Pancreas (tissue), 10 donors: ENCODE measurements at regions not wholly inside any gene's neighbourhood (a gene's known extent, or its start where the extent isn't known, plus 50 kb on each side); places are given as distances from the start of the nearest gene placed in this dataset.

Experiments
- ATAC-seq, 4 donors: fragments of 200-7000 bp; cut with Tn5 transposase; one replicate each; pipeline versions ENCODE4 v1.8.0 to v1.9.1; 2020; ENCODE audit warnings: mild to moderate bottlenecking in 4 of 4, moderate library complexity in 4 of 4
- DNase-seq, 6 donors: peaks; one replicate each; pipeline ENCODE4 v3.0.0-alpha.2; 2020
- FAIRE-seq: peaks from 2 replicates; lab custom pipeline; 2012; peaks lifted over from hg19 to GRCh38; lab: Jason Lieb, UNC
- H3K27ac ChIP-seq, 4 donors: fragments of 200-600 bp; sonication (generic); 1 replicate in 3 of 4; 2 replicates in 1 of 4; pipeline versions ENCODE4 v1.5.0 to v1.8.0; 2020
- H3K27me3 ChIP-seq, 4 donors: fragments of 200-600 bp; one replicate each; pipeline ENCODE4 v1.8.0; 2021
- H3K36me3 ChIP-seq, 3 donors: fragments of 200-600 bp; sonication (generic) in 1 of 3; one replicate each; pipeline versions ENCODE4 v1.5.0 to v1.8.0; 2020 to 2021
- H3K4me1 ChIP-seq, 3 donors: fragments of 200-600 bp; one replicate each; pipeline ENCODE4 v1.8.0; 2021
- H3K4me3 ChIP-seq, 4 donors: fragments of 200-600 bp; sonication (generic) in 2 of 4; one replicate each; pipeline versions ENCODE4 v1.5.0 to v1.8.0; 2020 to 2021
- H3K9me3 ChIP-seq, 4 donors: fragments of 200-600 bp; one replicate each; pipeline ENCODE4 v1.8.0; 2021
- CTCF ChIP-seq, 4 donors: fragments of 200-600 bp; sonication (generic) in 3 of 4; IDR thresholded peaks; one replicate each; pipeline versions ENCODE4 v1.5.0 to v1.8.0; 2021; ENCODE audit warnings: antibody characterized with exemption in 4 of 4
- WGBS, 2 donors: extraction: QIAGEN DNeasy Blood & Tissue Kit; methylation state at CpG; one replicate each; pipeline ENCODE4 v1.1.7; 2013; 5-methylcytosine and 5-hydroxymethylcytosine counted together
- intact Hi-C, 3 donors: fragments of 100-400 bp; cut with DNase I; formaldehyde crosslinking; loops; one replicate each; pipeline versions ENCODE4 v1.11.1 to v1.14.2; 2022
- donor health status: healthy with polysubstance abuse.
- donor health status: DM: no; HTN: no; CAD: no; lungs with moderate emphysema.
- donor health status: DM: no; HTN: no; CAD: no.
- donor health status: control.
- donor health status: control.
- donor health status: Bipolar disorder and iron deficiency.
- donor health status: DM: yes; HTN: yes; CAD: no.
- donor health status: DM: no; HTN: no; CAD: no.
- donor health status: DM: no; HTN: no; CAD: no.
- donor health status: DM: yes; HTN: yes; CAD: no.

GRCh38 chr10:59002011-59002410 is 174.4 kb upstream of the PHYHIPL start:
- intact Hi-C loops: no loop called here
- TF ChIP-seq CTCF (IDR thresholded peaks at IDR 0.05): no peak
- H3K9me3 ChIP-seq: no peaks in the 10 kb centered on the region
- DNase-seq: peak; percentile 61 to 83 (median 68)
- whole genome bisulfite sequencing, 2 donors: 35 to 40% methylated on average over 3 of the region's 3 CpGs
- ATAC-seq: peak; percentile 75 to 89 (median 84)
- peak overlapping the region in 2 of 4 donors; percentile 61 to 68 for H3K27ac ChIP-seq
- H3K4me3 ChIP-seq: no peak overlapping the region
- no peak for FAIRE-seq
- peaks cover 10 to 47% (median 29%) of the 10 kb centered on the region in 3 donors for H3K4me1 ChIP-seq
- H3K27me3 ChIP-seq: no peaks in the 10 kb centered on the region
- H3K36me3 ChIP-seq: no peaks in the 10 kb centered on the region

DNA sequence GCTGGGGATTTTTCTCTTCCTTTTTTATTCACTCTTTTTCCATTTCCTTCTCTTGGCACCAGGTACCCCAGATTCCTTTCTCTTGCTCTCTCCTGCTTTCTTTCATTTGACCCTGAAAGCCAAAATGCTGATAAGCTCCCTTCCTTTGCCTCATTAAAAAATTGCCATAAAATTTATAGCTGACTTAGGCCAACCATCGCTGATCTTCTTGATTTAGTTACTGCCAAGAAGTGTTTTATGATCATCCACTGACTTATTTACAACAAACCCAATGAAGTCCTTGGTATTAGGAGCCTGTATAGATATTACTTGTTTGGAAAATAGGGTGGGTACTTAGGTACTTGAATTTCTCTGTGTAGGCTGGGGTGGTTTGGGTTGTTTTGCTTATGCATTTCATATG is 173.2 kb upstream of the PHYHIPL start:
- H3K27me3 ChIP-seq: no peaks in the 10 kb centered on the region
- no peaks in the 10 kb centered on the region for H3K9me3 ChIP-seq
- no peak for DNase-seq
- FAIRE-seq: no peak
- peak overlapping the region in 2 of 4 donors; percentile 61 to 68 for H3K27ac ChIP-seq
- intact Hi-C loops: no loop called here
- H3K4me3 ChIP-seq: no peak overlapping the region
- WGBS, 2 donors: 55 to 59% methylated on average over 1 of the region's 1 CpG
- no peak for ATAC-seq
- no peak for TF ChIP-seq CTCF (IDR thresholded peaks at IDR 0.05)
- H3K4me1 ChIP-seq: peaks cover 16 to 52% (median 40%) of the 10 kb centered on the region in 3 donors
- H3K36me3 ChIP-seq: no peaks in the 10 kb centered on the region

- Histone ChIP-seq H3K27ac (no peak overlapping the region), H3K36me3 (no peaks in the 10 kb centered on the region), H3K4me1 (peaks cover 16 to 47% (median 42%) of the 10 kb centered on the region in 3 donors), H3K4me3 (no peak overlapping the region), H3K27me3 (no peaks in the 10 kb centered on the region), H3K9me3 (no peaks in the 10 kb centered on the region)
- DNase-seq (no peak), FAIRE-seq (no peak), ATAC-seq (no peak)
- intact Hi-C loops: no loop called here
- TF ChIP-seq CTCF (IDR thresholded peaks at IDR 0.05): no peak
- WGBS, 2 donors: 87 to 90% methylated on average over 1 of the region's 1 CpG
Observed at GRCh38 chr10:59004392-59004791, 172.1 kb upstream of the PHYHIPL start.

DNA sequence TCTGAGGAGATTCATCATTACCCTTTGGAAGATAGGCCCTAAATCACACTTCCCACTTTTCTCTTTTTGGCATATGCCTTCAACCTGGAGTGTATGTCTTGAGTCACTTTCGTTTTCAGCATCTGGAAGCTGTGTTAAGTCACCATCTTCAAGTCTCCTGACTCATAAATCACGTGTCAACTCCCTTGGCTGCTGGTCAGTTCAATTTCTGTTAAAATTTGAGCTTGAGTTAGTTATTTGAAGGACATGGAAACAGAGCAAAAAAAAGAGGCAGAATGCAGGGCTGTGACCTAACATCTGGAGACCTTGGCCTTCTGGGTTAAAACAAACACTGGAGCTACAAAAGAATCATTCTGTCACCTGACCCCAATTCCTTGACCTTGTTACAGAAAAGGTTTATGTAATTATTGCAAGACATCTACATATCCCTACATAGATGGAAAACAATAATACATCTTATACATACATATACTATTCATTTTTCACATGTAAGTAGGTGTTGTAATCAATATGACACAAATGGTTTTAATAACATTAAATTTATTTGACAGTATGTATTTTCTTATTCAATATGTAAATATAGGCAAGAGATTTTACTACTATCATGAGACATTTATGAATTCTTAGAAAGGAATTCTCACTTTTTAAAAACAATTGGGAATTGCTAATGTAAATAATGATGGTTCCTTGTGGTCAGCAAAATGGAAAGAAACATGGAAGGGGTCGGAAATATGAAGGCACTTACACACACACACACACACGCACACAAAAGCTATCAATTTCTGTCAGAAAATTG is 169.7 kb upstream of the PHYHIPL start:
- no peaks in the 10 kb centered on the region for H3K27me3 ChIP-seq
- peak in 3 of 6 donors; percentile 51 to 58 (median 54) for DNase-seq
- FAIRE-seq: peak; percentile 53
- H3K9me3 ChIP-seq: no peaks in the 10 kb centered on the region
- 24 to 27% methylated on average over 4 of the region's 4 CpGs for WGBS, 2 donors
- TF ChIP-seq CTCF (IDR thresholded peaks at IDR 0.05): no peak
- peaks cover 13 to 41% (median 36%) of the 10 kb centered on the region in 3 donors for H3K4me1 ChIP-seq
- no peaks in the 10 kb centered on the region for H3K36me3 ChIP-seq
- H3K27ac ChIP-seq: peak overlapping the region in 2 of 4 donors; percentile 30 to 63
- peak; percentile 70 to 80 (median 75) for ATAC-seq
- intact Hi-C loops: no loop called here
- no peak overlapping the region for H3K4me3 ChIP-seq
